ENCODE measurements at regions not wholly inside any gene's neighbourhood (a gene's known extent, or its start where the extent isn't known, plus 50 kb on each side); places are given as distances from the start of the nearest gene placed in this dataset.

GRCh38 chr1:57957576-57957975 is 533.7 kb upstream of the DAB1 start:
- no peak for TF ChIP-seq CTCF (conservative IDR thresholded peaks at IDR 0.05; ENCODE audit: low read depth, low read length)
- DNase-seq (ENCODE audit: low read depth): no peak
- no peak overlapping the region for H3K4me3 ChIP-seq (ENCODE audit: low read length)

GRCh38 chr1:57951390-57951789 is 527.5 kb upstream of the DAB1 start:
- TF ChIP-seq CTCF (conservative IDR thresholded peaks at IDR 0.05; ENCODE audit: low read depth, low read length): no peak
- no peak for DNase-seq (ENCODE audit: low read depth)
- no peak overlapping the region for H3K4me3 ChIP-seq (ENCODE audit: low read length)

- TF ChIP-seq CTCF (conservative IDR thresholded peaks at IDR 0.05; ENCODE audit: low read depth, low read length): no peak
- DNase-seq (ENCODE audit: low read depth): no peak
- H3K4me3 ChIP-seq (ENCODE audit: low read length): no peak overlapping the region
These were observed 525.3 kb upstream of the DAB1 start for GRCh38 chr1:57949168-57949567.

GRCh38 chr1:57947471-57947870 is 523.6 kb upstream of the DAB1 start:
- H3K4me3 ChIP-seq (ENCODE audit: low read length): no peak overlapping the region
- no peak for TF ChIP-seq CTCF (conservative IDR thresholded peaks at IDR 0.05; ENCODE audit: low read depth, low read length)
- no peak for DNase-seq (ENCODE audit: low read depth)

- no peak for DNase-seq (ENCODE audit: low read depth)
- no peak for TF ChIP-seq CTCF (conservative IDR thresholded peaks at IDR 0.05; ENCODE audit: low read depth, low read length)
- no peak overlapping the region for H3K4me3 ChIP-seq (ENCODE audit: low read length)
These were observed 521.2 kb upstream of the DAB1 start for GRCh38 chr1:57945045-57945444.

- no peak overlapping the region for H3K4me3 ChIP-seq (ENCODE audit: low read length)
- no peak for DNase-seq (ENCODE audit: low read depth)
- no peak for TF ChIP-seq CTCF (conservative IDR thresholded peaks at IDR 0.05; ENCODE audit: low read depth, low read length)
These were observed 519.5 kb upstream of the DAB1 start for GRCh38 chr1:57943365-57943764.

- H3K4me3 ChIP-seq (ENCODE audit: low read length): no peak overlapping the region
- no peak for TF ChIP-seq CTCF (conservative IDR thresholded peaks at IDR 0.05; ENCODE audit: low read depth, low read length)
- no peak for DNase-seq (ENCODE audit: low read depth)
These were observed 510.9 kb upstream of the DAB1 start for GRCh38 chr1:57934745-57935144.

All from retinal pigment epithelial cell (primary cell).